Right atrium auricular region (tissue), 2 donors: ENCODE measurements at regions not wholly inside any gene's neighbourhood (a gene's known extent, or its start where the extent isn't known, plus 50 kb on each side); places are given as distances from the start of the nearest gene placed in this dataset.

Source experiments
- DNase-seq: peaks from one replicate; pipeline ENCODE4 v3.0.0-alpha.2; 2019; ENCODE audit warnings: low spot score
- H3K27ac ChIP-seq, 2 donors: fragments of 200-600 bp; sonication (generic); 1 replicate in 1 of 2; 2 replicates in 1 of 2; pipeline ENCODE4 v1.5.1; 2016 to 2019
- H3K27me3 ChIP-seq, 2 donors: fragments of 200-600 bp; sonication (generic); one replicate each; pipeline versions ENCODE4 v1.5.1 to v1.6.0; 2017 to 2019
- H3K36me3 ChIP-seq: fragments of 200-600 bp; sonication (generic); one replicate; pipeline ENCODE4 v1.5.1; 2016
- H3K4me1 ChIP-seq, 2 donors: fragments of 200-600 bp; sonication (generic); one replicate each; pipeline versions ENCODE4 v1.5.1 to v1.6.0; 2017 to 2019
- H3K4me3 ChIP-seq, 2 donors: fragments of 200-600 bp; sonication (generic); 1 replicate in 1 of 2; 2 replicates in 1 of 2; pipeline ENCODE4 v1.5.1; 2017 to 2019; ENCODE audit warnings: mild to moderate bottlenecking in 1 of 2, moderate library complexity in 1 of 2
- H3K9me3 ChIP-seq, 2 donors: fragments of 200-600 bp; sonication (generic); one replicate each; pipeline ENCODE4 v1.5.1; 2019
- TF ChIP-seq, protein P1 (sequence below), 2 donors: fragments of 200-600 bp; sonication (generic); IDR thresholded peaks; one replicate each; pipeline ENCODE4 v1.5.1; 2019; ENCODE audit warnings: antibody characterized with exemption in 2 of 2

DNA sequence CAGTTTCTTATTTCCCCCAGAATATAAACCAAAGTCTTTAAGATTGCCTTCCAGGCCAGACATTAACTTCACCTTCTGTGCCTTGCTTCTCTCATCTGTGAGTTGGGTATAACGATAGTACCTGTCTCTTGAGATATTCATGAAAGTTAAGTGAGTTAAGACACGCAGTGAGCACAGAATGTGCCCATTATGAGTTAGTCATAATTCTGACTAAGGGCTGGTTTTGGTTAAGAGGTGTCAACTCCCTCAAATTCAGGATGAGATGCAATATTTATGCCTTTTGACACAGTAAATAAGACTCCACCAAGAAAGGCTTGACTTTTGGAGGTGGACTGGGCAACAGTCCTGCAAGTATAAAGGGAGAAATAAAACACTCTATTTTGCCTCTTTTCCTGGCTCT lies 528.7 kb upstream of the IGFBP3 start:
- Histone ChIP-seq H3K27me3 (no peaks in the 10 kb centered on the region), H3K27ac (no peak overlapping the region), H3K4me1 (no peaks in the 10 kb centered on the region), H3K36me3 (no peaks in the 10 kb centered on the region), H3K4me3 (no peak overlapping the region), H3K9me3 (no peaks in the 10 kb centered on the region)
- no peak for DNase-seq
- TF ChIP-seq, protein P1, sequence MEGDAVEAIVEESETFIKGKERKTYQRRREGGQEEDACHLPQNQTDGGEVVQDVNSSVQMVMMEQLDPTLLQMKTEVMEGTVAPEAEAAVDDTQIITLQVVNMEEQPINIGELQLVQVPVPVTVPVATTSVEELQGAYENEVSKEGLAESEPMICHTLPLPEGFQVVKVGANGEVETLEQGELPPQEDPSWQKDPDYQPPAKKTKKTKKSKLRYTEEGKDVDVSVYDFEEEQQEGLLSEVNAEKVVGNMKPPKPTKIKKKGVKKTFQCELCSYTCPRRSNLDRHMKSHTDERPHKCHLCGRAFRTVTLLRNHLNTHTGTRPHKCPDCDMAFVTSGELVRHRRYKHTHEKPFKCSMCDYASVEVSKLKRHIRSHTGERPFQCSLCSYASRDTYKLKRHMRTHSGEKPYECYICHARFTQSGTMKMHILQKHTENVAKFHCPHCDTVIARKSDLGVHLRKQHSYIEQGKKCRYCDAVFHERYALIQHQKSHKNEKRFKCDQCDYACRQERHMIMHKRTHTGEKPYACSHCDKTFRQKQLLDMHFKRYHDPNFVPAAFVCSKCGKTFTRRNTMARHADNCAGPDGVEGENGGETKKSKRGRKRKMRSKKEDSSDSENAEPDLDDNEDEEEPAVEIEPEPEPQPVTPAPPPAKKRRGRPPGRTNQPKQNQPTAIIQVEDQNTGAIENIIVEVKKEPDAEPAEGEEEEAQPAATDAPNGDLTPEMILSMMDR (IDR thresholded peaks at IDR 0.05) = no peak

- TF ChIP-seq, protein P1 (IDR thresholded peaks at IDR 0.05) = no peak
- no peaks in the 10 kb centered on the region for H3K9me3 ChIP-seq
- H3K27ac ChIP-seq = no peak overlapping the region
- H3K4me1 ChIP-seq = no peaks in the 10 kb centered on the region
- no peaks in the 10 kb centered on the region for H3K27me3 ChIP-seq
- H3K36me3 ChIP-seq = no peaks in the 10 kb centered on the region
- no peak overlapping the region for H3K4me3 ChIP-seq
- DNase-seq = no peak
Observed at GRCh38 chr7:46448478-46448877, 527.4 kb upstream of the IGFBP3 start.

- no peak for DNase-seq
- H3K36me3 ChIP-seq = no peaks in the 10 kb centered on the region
- no peak overlapping the region for H3K27ac ChIP-seq
- no peaks in the 10 kb centered on the region for H3K4me1 ChIP-seq
- TF ChIP-seq, protein P1 (IDR thresholded peaks at IDR 0.05) = no peak
- no peaks in the 10 kb centered on the region for H3K27me3 ChIP-seq
- no peaks in the 10 kb centered on the region for H3K9me3 ChIP-seq
- no peak overlapping the region for H3K4me3 ChIP-seq
Observed at GRCh38 chr7:46446151-46446550, 525.1 kb upstream of the IGFBP3 start.

GRCh38 chr7:46444256-46444655 lies 523.2 kb upstream of the IGFBP3 start:
- TF ChIP-seq, protein P1 (IDR thresholded peaks at IDR 0.05) = no peak
- DNase-seq = no peak
- H3K4me1 ChIP-seq = no peaks in the 10 kb centered on the region
- no peak overlapping the region for H3K4me3 ChIP-seq
- no peaks in the 10 kb centered on the region for H3K36me3 ChIP-seq
- no peaks in the 10 kb centered on the region for H3K27me3 ChIP-seq
- no peaks in the 10 kb centered on the region for H3K9me3 ChIP-seq
- H3K27ac ChIP-seq = no peak overlapping the region

GRCh38 chr7:46440186-46440585 lies 519.1 kb upstream of the IGFBP3 start:
- H3K9me3 ChIP-seq = peaks cover 0 to 19% of the 10 kb centered on the region in 2 donors
- no peaks in the 10 kb centered on the region for H3K36me3 ChIP-seq
- H3K27me3 ChIP-seq = no peaks in the 10 kb centered on the region
- TF ChIP-seq, protein P1 (IDR thresholded peaks at IDR 0.05) = no peak
- H3K27ac ChIP-seq = no peak overlapping the region
- DNase-seq = no peak
- no peak overlapping the region for H3K4me3 ChIP-seq
- H3K4me1 ChIP-seq = no peaks in the 10 kb centered on the region

DNA sequence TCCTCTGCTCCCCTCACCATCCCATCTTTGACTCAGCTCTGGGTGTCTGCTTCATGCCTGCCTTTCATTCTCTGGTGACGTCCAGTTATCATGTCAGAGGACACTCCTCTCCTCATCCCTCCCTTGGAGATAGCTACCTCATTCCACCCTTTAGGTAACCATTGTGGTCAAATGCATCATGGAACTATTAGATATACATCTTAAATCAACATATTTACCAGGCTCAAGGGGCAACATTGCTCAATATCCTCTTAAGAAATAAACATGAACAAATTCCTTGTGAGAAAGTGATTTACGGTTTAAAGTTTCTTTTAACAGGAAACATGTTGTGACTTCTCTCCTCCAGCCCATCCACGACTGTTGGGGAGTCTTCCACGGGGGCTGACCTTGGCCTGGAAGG lies 511.6 kb upstream of the IGFBP3 start:
- H3K27me3 ChIP-seq = no peaks in the 10 kb centered on the region
- H3K4me1 ChIP-seq = no peaks in the 10 kb centered on the region
- no peak overlapping the region for H3K4me3 ChIP-seq
- no peaks in the 10 kb centered on the region for H3K36me3 ChIP-seq
- peaks cover 0 to 24% of the 10 kb centered on the region in 2 donors for H3K9me3 ChIP-seq
- TF ChIP-seq, protein P1 (IDR thresholded peaks at IDR 0.05) = no peak
- H3K27ac ChIP-seq = no peak overlapping the region
- DNase-seq = no peak
